GM21723 (cell line): ENCODE measurements at regions not wholly inside any gene's neighbourhood (a gene's known extent, or its start where the extent isn't known, plus 50 kb on each side); places are given as distances from the start of the nearest gene placed in this dataset.

ENCODE experiments used
- ATAC-seq: cut with Tn5 transposase; IDR thresholded peaks from one replicate; pipeline ENCODE4 v1.9.1; 2021; ENCODE audit warnings: mild to moderate bottlenecking, moderate library complexity; ENCODE audit not compliant: unreplicated experiment

- ATAC-seq, result peak; percentile 87
Observed at GRCh38 chr18:77650799-77651385, 401.2 kb downstream of the GALR1 start.

- ATAC-seq, result no peak
Observed at GRCh38 chr18:77651441-77651840, 401.8 kb downstream of the GALR1 start.

GRCh38 chr18:77653792-77654191, 404.1 kb downstream of the GALR1 start:
- no peak for ATAC-seq

- ATAC-seq, result no peak
Observed at GRCh38 chr18:77654302-77654701, 404.7 kb downstream of the GALR1 start.

GRCh38 chr18:77657651-77658298, 408.1 kb downstream of the GALR1 start:
- ATAC-seq, result no peak

GRCh38 chr18:77658299-77658662, 408.6 kb downstream of the GALR1 start:
- ATAC-seq, result no peak

GRCh38 chr18:77658751-77659448, 409.3 kb downstream of the GALR1 start:
- ATAC-seq, result no peak

- no peak for ATAC-seq
Observed at GRCh38 chr18:77666613-77667012, 417.0 kb downstream of the GALR1 start.

GRCh38 chr18:77668219-77668618, 418.6 kb downstream of the GALR1 start:
- no peak for ATAC-seq

GRCh38 chr18:77669331-77669730, 419.7 kb downstream of the GALR1 start:
- no peak for ATAC-seq

GRCh38 chr18:77671456-77672167, 422.0 kb downstream of the GALR1 start:
- no peak for ATAC-seq

GRCh38 chr18:77676910-77677309, 427.3 kb downstream of the GALR1 start:
- no peak for ATAC-seq

GRCh38 chr18:77677536-77677935, 427.9 kb downstream of the GALR1 start:
- no peak for ATAC-seq

- ATAC-seq, result no peak
Observed at GRCh38 chr18:77679869-77680268, 430.2 kb downstream of the GALR1 start.

- ATAC-seq, result no peak
Observed at GRCh38 chr18:77700051-77700450, 450.4 kb downstream of the GALR1 start.

- ATAC-seq, result no peak
Observed at GRCh38 chr18:77701977-77702376, 452.3 kb downstream of the GALR1 start.

GRCh38 chr18:77702686-77703085, 453.0 kb downstream of the GALR1 start:
- no peak for ATAC-seq

GRCh38 chr18:77705301-77705700, 455.7 kb downstream of the GALR1 start:
- no peak for ATAC-seq

- ATAC-seq, result no peak
Observed at GRCh38 chr18:77708826-77709506, 459.3 kb downstream of the GALR1 start.

GRCh38 chr18:77711096-77711495, 461.4 kb downstream of the GALR1 start:
- ATAC-seq, result no peak

GRCh38 chr18:77714716-77715115, 465.1 kb downstream of the GALR1 start:
- no peak for ATAC-seq
